Endothelial cell of umbilical vein (primary cell): ENCODE measurements at regions not wholly inside any gene's neighbourhood (a gene's known extent, or its start where the extent isn't known, plus 50 kb on each side); places are given as distances from the start of the nearest gene placed in this dataset.

Experiments used
- CTCF ChIP-seq, 2 donors: IDR thresholded peaks; 1 replicate in 1 of 2; 2 replicates in 1 of 2; pipeline ENCODE4 v1.5.1; 2011; ENCODE audit warnings: low read length in 2 of 2, mild to moderate bottlenecking in 2 of 2, moderate library complexity in 2 of 2, control low read depth in 1 of 2, inconsistent platforms in 1 of 2, low read depth in 1 of 2; ENCODE audit not compliant: insufficient read depth in 1 of 2; ENCODE audit errors: extremely low read depth in 1 of 2
- POLR2A ChIP-seq: IDR thresholded peaks from 2 replicates; pipeline ENCODE4 v1.6.1; 2012; ENCODE audit warnings: low read depth, mild to moderate bottlenecking, control low read depth, low read length
- POLR2AphosphoS5 ChIP-seq: IDR thresholded peaks from 2 replicates; pipeline ENCODE4 v1.6.1; 2012; ENCODE audit warnings: low read depth, mild to moderate bottlenecking, control low read depth, low read length, moderate library complexity; ENCODE audit not compliant: insufficient read depth

- TF ChIP-seq POLR2A = no peak
- TF ChIP-seq CTCF (IDR thresholded peaks at IDR 0.05; ENCODE audit: extremely low read depth in 1 of 2, insufficient read depth in 1 of 2, low read depth in 1 of 2, low read length in 2 of 2) = no peak
- no peak for TF ChIP-seq POLR2AphosphoS5
These were observed 815.7 kb downstream of the QKI start for GRCh38 chr6:164230259-164230658.
